Uterus (tissue), 2 donors: ENCODE measurements at regions not wholly inside any gene's neighbourhood (a gene's known extent, or its start where the extent isn't known, plus 50 kb on each side); places are given as distances from the start of the nearest gene placed in this dataset.

Source experiments
- CTCF ChIP-seq, 4 experiments: fragments of 200-600 bp in 2 of 4; fragments of 450-650 bp in 2 of 4; sonication (generic) in 2 of 4; IDR thresholded peaks; one replicate each; pipeline ENCODE4 v1.5.1; 2016 to 2019; ENCODE audit warnings: antibody characterized with exemption in 4 of 4, mild to moderate bottlenecking in 2 of 4, moderate library complexity in 1 of 4
- POLR2A ChIP-seq, 2 donors: fragments of 450-650 bp; IDR thresholded peaks; one replicate each; pipeline ENCODE4 v1.6.1; 2016; ENCODE audit warnings: antibody characterized with exemption in 2 of 2, mild to moderate bottlenecking in 1 of 2, moderate library complexity in 1 of 2

DNA sequence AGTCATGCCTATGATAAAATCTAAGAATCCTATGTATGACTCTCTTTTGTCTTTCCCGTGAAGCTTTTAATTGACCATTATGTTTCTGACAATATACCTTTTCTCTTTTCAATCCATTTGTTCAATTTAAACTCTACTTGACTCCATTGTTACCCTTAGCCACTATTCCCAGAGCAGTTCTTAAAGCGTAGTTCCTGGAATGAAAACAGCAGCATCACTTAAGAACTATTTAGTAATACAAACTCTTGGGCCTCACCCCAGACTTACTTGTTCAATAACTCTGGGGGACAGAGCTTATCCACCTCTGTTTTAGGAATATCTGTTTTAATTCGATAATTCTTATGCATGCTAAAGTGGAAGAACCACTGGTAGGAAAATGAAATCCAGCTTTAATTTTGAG is 358.4 kb downstream of the PRR32 start:
- TF ChIP-seq CTCF (IDR thresholded peaks at IDR 0.05) (no peak), POLR2A (IDR thresholded peaks at IDR 0.05) (no peak)
